ENCODE measurements at regions not wholly inside any gene's neighbourhood (a gene's known extent, or its start where the extent isn't known, plus 50 kb on each side); places are given as distances from the start of the nearest gene placed in this dataset.
"Not testable (repeated sequence)": the region's sequence is repeated elsewhere in the genome, so short reads cannot be mapped to it uniquely, and the experiment has no call there.

DNA sequence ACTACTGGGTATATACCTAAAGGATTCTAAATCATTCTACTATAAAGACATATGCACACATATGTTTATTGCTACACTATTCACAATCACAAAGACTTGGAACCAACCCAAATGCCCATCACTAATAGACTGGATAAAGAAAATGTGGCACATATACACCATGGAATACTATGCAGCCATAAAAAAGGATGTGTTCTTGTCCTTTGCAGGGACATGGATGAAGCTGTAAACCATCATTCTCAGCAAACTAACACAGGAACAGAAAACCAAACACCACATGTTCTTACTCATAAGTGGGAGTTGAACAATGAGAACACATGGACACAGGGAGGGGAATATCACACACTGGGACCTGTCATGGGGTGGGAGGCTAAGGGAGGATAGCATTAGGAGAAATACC is 249.0 kb downstream of the SLCO4C1 start:
- TF ChIP-seq, protein P1, sequence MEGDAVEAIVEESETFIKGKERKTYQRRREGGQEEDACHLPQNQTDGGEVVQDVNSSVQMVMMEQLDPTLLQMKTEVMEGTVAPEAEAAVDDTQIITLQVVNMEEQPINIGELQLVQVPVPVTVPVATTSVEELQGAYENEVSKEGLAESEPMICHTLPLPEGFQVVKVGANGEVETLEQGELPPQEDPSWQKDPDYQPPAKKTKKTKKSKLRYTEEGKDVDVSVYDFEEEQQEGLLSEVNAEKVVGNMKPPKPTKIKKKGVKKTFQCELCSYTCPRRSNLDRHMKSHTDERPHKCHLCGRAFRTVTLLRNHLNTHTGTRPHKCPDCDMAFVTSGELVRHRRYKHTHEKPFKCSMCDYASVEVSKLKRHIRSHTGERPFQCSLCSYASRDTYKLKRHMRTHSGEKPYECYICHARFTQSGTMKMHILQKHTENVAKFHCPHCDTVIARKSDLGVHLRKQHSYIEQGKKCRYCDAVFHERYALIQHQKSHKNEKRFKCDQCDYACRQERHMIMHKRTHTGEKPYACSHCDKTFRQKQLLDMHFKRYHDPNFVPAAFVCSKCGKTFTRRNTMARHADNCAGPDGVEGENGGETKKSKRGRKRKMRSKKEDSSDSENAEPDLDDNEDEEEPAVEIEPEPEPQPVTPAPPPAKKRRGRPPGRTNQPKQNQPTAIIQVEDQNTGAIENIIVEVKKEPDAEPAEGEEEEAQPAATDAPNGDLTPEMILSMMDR (IDR thresholded peaks at IDR 0.05), result not testable (repeated sequence)
- not testable (repeated sequence) for TF ChIP-seq EP300, POLR2A (IDR thresholded peaks at IDR 0.05)
